GM12878 (cell line): ENCODE measurements at regions not wholly inside any gene's neighbourhood (a gene's known extent, or its start where the extent isn't known, plus 50 kb on each side); places are given as distances from the start of the nearest gene placed in this dataset.
"Not testable (repeated sequence)": the region's sequence is repeated elsewhere in the genome, so short reads cannot be mapped to it uniquely, and the experiment has no call there.

Experiments used
- ATAC-seq: fragments of 200-7000 bp; cut with Tn5 transposase; 3 replicates; pipeline ENCODE4 v1.9.1; 2020; ENCODE audit warnings: mild to moderate bottlenecking, moderate library complexity
- BruUV-seq: library from RNA; stranded (reverse); fragments of 400-500 nt; replicated peaks from 2 replicates; lab custom pipeline; 2021; lab: Mats Ljungman, UMichigan
- CTCF ChIA-PET: fragments of 300-600 bp; sonication (Branson Sonifier 250); formaldehyde crosslinking; extraction: SDS; loops from one replicate; lab custom pipeline; 2021; ENCODE audit warnings: inconsistent platforms; lab: Yijun Ruan, JAX
- POLR2A ChIA-PET: fragments of 350-600 bp; formaldehyde crosslinking; extraction: SDS; loops from one replicate; lab custom pipeline; 2021; ENCODE audit warnings: inconsistent platforms; lab: Charles Lee
- RAD21 ChIA-PET: fragments of 300-600 bp; sonication (Branson Sonifier 250); formaldehyde crosslinking; loops from one replicate; lab custom pipeline; 2023; ENCODE audit warnings: antibody characterized with exemption; ENCODE audit not compliant: unreplicated experiment; lab: Charles Lee
- SMC1A ChIA-PET: fragments of 300-600 bp; sonication (Branson Sonifier 250); formaldehyde crosslinking; loops from one replicate; lab custom pipeline; 2023; ENCODE audit not compliant: unreplicated experiment, uncharacterized antibody; lab: Charles Lee
- DNase-seq: peaks from one replicate; pipeline ENCODE4 v3.0.0-alpha.2; 2011; ENCODE audit warnings: low read depth, low spot score
- FAIRE-seq: peaks from 3 replicates; lab custom pipeline; 2011; peaks lifted over from hg19 to GRCh38; lab: Jason Lieb, UNC
- H2AFZ ChIP-seq: 2 replicates; pipeline ENCODE4 v1.6.0; 2011; ENCODE audit warnings: low read depth, low read length, control low read depth; ENCODE audit not compliant: control insufficient read depth
- H3K27ac ChIP-seq: 2 replicates; pipeline ENCODE4 v1.5.1; 2011; ENCODE audit warnings: control low read depth; ENCODE audit not compliant: control insufficient read depth, insufficient read depth
- H3K27me3 ChIP-seq, 2 experiments: replicated peaks in 1 of 2; 2 replicates each; pipeline versions ENCODE4 v1.6.0 to v1.6.1; 2011; ENCODE audit warnings: low read length in 1 of 2; ENCODE audit not compliant: control insufficient read depth in 2 of 2, insufficient read depth in 2 of 2
- H3K36me3 ChIP-seq, 2 experiments: 2 replicates each; pipeline ENCODE4 v1.5.1; 2011; ENCODE audit warnings: low read length in 1 of 2; ENCODE audit not compliant: control insufficient read depth in 2 of 2, insufficient read depth in 2 of 2
- H3K4me1 ChIP-seq: 2 replicates; pipeline ENCODE4 v1.6.1; 2011; ENCODE audit warnings: mild to moderate bottlenecking, low read length, moderate library complexity, mixed read lengths; ENCODE audit not compliant: control insufficient read depth, insufficient read depth
- H3K4me2 ChIP-seq: 2 replicates; pipeline ENCODE4 v1.6.0; 2011; ENCODE audit warnings: control low read depth; ENCODE audit not compliant: control insufficient read depth, insufficient read depth
- H3K4me3 ChIP-seq: fragments of 200-600 bp; sonication (generic); 2 replicates; pipeline ENCODE4 v1.5.1; 2016
- H3K79me2 ChIP-seq: 2 replicates; pipeline ENCODE4 v1.6.0; 2011; ENCODE audit warnings: low read length; ENCODE audit not compliant: control insufficient read depth, insufficient read depth
- H3K9ac ChIP-seq: 2 replicates; pipeline ENCODE4 v1.8.0; 2011; ENCODE audit warnings: low read length, control low read depth, mixed read lengths; ENCODE audit not compliant: control insufficient read depth, insufficient read depth
- H3K9me3 ChIP-seq: replicated peaks from 3 replicates; pipeline ENCODE4 v1.5.1; 2011; ENCODE audit warnings: mild to moderate bottlenecking, low read length; ENCODE audit not compliant: control insufficient read depth, insufficient read depth
- H4K20me1 ChIP-seq: 2 replicates; pipeline ENCODE4 v1.6.0; 2011; ENCODE audit not compliant: control insufficient read depth, insufficient read depth
- BCL3 ChIP-seq: IDR thresholded peaks from 2 replicates; pipeline ENCODE4 v1.6.1; 2011; ENCODE audit warnings: borderline replicate concordance, low read depth, mild to moderate bottlenecking, moderate library complexity, low read length; ENCODE audit not compliant: insufficient read depth, poor library complexity, severe bottlenecking
- HSF1 ChIP-seq: fragments of 150-350 bp; IDR thresholded peaks from 2 replicates; pipeline ENCODE4 v1.6.1; 2014; ENCODE audit warnings: mild to moderate bottlenecking, low read depth, low read length
- MYC ChIP-seq: IDR thresholded peaks from 2 replicates; pipeline ENCODE4 v1.6.1; 2011; ENCODE audit warnings: mild to moderate bottlenecking, low read length, moderate library complexity, inconsistent platforms; ENCODE audit not compliant: insufficient read depth, insufficient replicate concordance, insufficient read length, severe bottlenecking
- NR2F1 ChIP-seq: fragments of 450-650 bp; conservative IDR thresholded peaks from 2 replicates; pipeline ENCODE4 v1.6.1; 2017; ENCODE audit warnings: mild to moderate bottlenecking
- SMC3 ChIP-seq: IDR thresholded peaks from 2 replicates; pipeline ENCODE4 v1.6.1; 2011; ENCODE audit warnings: low read length, improper control_type of control experiment, borderline replicate concordance
- TCF3 ChIP-seq: IDR thresholded peaks from 2 replicates; pipeline ENCODE4 v1.6.1; 2012; ENCODE audit warnings: low read depth, mild to moderate bottlenecking, low read length, borderline replicate concordance; ENCODE audit not compliant: insufficient read depth
- ZBTB40 ChIP-seq: fragments of 450-650 bp; IDR thresholded peaks from 2 replicates; pipeline ENCODE4 v1.6.1; 2016; ENCODE audit warnings: mild to moderate bottlenecking, moderate library complexity, borderline replicate concordance
- ZZZ3 ChIP-seq: IDR thresholded peaks from 2 replicates; pipeline ENCODE4 v1.6.1; 2011; ENCODE audit warnings: low read depth; ENCODE audit not compliant: control insufficient read depth, insufficient read length
- WGBS: methylation state at CpG from one replicate; pipeline ENCODE4 v1.1.6; 2016; ENCODE audit warnings: low lambda C conversion rate; ENCODE audit not compliant: insufficient replicate concordance, insufficient coverage; ENCODE audit errors: missing lambda C conversion rate; 5-methylcytosine and 5-hydroxymethylcytosine counted together
- in situ Hi-C: fragments of 300-500 bp; cut with MboI; formaldehyde crosslinking; loops from 9 replicates; pipeline ENCODE4 v1.14.3; 2018; ENCODE audit warnings: mixed read lengths
- intact Hi-C: fragments of 100-400 bp; cut with micrococcal nuclease; formaldehyde crosslinking; loops from one replicate; pipeline ENCODE4 v1.14.2; 2022; ENCODE audit not compliant: unreplicated experiment
- TF ChIP-seq, protein P1 (sequence below): fragments of 450-650 bp; conservative IDR thresholded peaks from 2 replicates; pipeline ENCODE4 v1.6.1; 2017; ENCODE audit warnings: mild to moderate bottlenecking, moderate library complexity

DNA sequence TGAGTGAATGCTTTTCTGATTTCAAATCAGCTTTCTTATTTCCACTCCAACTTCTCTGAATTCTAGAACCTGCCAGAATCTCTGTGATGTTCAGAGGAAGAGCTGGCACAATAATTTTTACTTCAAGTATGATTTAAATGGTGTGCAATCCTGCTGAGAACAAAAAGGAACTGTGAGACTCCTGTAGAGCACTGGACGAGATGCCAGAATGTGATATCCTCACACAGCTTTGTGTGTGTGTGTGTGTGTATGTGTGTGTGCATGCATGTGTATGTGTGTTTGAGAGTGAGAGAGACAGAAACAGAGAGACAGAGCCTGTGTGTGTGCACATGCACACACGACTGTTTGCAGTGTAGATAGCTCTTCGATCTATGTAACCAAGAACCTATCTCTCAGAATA is 713.6 kb upstream of the ZP4 start (continued):
- TF ChIP-seq BCL3 (no peak), MYC (no peak), ZBTB40 (no peak), NR2F1 (no peak), SMC3 (no peak), HSF1 (no peak), ZZZ3 (no peak), TCF3 (no peak)
- TF ChIP-seq, protein P1, sequence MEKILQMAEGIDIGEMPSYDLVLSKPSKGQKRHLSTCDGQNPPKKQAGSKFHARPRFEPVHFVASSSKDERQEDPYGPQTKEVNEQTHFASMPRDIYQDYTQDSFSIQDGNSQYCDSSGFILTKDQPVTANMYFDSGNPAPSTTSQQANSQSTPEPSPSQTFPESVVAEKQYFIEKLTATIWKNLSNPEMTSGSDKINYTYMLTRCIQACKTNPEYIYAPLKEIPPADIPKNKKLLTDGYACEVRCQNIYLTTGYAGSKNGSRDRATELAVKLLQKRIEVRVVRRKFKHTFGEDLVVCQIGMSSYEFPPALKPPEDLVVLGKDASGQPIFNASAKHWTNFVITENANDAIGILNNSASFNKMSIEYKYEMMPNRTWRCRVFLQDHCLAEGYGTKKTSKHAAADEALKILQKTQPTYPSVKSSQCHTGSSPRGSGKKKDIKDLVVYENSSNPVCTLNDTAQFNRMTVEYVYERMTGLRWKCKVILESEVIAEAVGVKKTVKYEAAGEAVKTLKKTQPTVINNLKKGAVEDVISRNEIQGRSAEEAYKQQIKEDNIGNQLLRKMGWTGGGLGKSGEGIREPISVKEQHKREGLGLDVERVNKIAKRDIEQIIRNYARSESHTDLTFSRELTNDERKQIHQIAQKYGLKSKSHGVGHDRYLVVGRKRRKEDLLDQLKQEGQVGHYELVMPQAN, result no peak

DNA sequence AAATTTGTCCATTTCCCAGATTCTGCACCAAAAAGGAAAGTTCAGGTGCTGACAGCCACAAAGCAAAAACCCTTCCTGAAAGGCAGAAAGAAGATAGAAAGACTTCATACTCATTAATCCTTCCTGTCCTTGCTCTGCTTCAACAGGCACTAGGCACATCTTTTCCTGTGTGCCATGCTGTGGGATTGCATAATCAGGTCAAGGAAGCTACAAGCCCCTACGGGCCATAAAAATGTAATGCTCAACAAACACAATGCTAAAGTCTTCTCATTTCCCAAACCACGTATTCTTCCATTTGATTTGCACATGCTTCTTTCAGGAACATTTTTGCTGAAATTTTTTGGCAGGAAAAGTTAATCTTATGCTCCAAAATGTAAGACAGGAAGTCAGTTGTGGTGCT is 710.9 kb upstream of the ZP4 start:
- POLR2A ChIA-PET, intact Hi-C loops, H3K9ac ChIP-seq, FAIRE-seq, H3K27ac ChIP-seq, H3K9me3 ChIP-seq, H3K27me3 ChIP-seq, H4K20me1 ChIP-seq, H3K4me3 ChIP-seq, CTCF ChIA-PET, in situ Hi-C loops, H2AFZ ChIP-seq, H3K36me3 ChIP-seq, RAD21 ChIA-PET, BruUV-seq, SMC1A ChIA-PET, H3K4me1 ChIP-seq, H3K79me2 ChIP-seq, H3K4me2 ChIP-seq, DNase-seq, ATAC-seq: not testable (repeated sequence)
- 9% methylated on average over 2 of the region's 2 CpGs for WGBS
